PC-9 (cell line): ENCODE measurements at regions not wholly inside any gene's neighbourhood (a gene's known extent, or its start where the extent isn't known, plus 50 kb on each side); places are given as distances from the start of the nearest gene placed in this dataset.

Source experiments
- BruUV-seq: library from RNA; stranded (reverse); fragments of 400-500 nt; replicated peaks from 2 replicates; lab custom pipeline; 2021; lab: Mats Ljungman, UMichigan
- CTCF ChIA-PET: fragments of 300-600 bp; sonication (Branson Sonifier 250); formaldehyde crosslinking; loops from one replicate; lab custom pipeline; 2022; ENCODE audit warnings: antibody characterized with exemption; lab: Charles Lee
- POLR2A ChIA-PET: fragments of 300-600 bp; sonication (Branson Sonifier 250); formaldehyde crosslinking; loops from one replicate; lab custom pipeline; 2022; ENCODE audit warnings: antibody characterized with exemption; ENCODE audit not compliant: unreplicated experiment; lab: Charles Lee
- DNase-seq, 2 experiments: peaks; one replicate each; pipeline versions ENCODE4 v3.0.0 to v3.0.0-alpha.2; 2015 to 2022; ENCODE audit warnings: mixed read lengths in 1 of 2
- H2AFZ ChIP-seq: fragments of 200-600 bp; sonication (generic); 2 replicates; pipeline ENCODE4 v1.8.1; 2017; ENCODE audit warnings: antibody characterized with exemption
- H3F3A ChIP-seq: fragments of 200-600 bp; sonication (generic); 2 replicates; pipeline ENCODE4 v1.8.1; 2017; ENCODE audit warnings: antibody characterized with exemption, mild to moderate bottlenecking, low read depth; ENCODE audit not compliant: insufficient read depth
- H3K27ac ChIP-seq: fragments of 200-600 bp; sonication (generic); 2 replicates; pipeline ENCODE4 v1.6.1; 2016; ENCODE audit warnings: mixed run types
- H3K27me3 ChIP-seq: fragments of 200-600 bp; sonication (generic); 2 replicates; pipeline ENCODE4 v1.6.1; 2016; ENCODE audit warnings: low read depth, mixed run types; ENCODE audit not compliant: insufficient read depth
- H3K36me3 ChIP-seq: fragments of 200-600 bp; sonication (generic); 2 replicates; pipeline ENCODE4 v1.6.1; 2016; ENCODE audit warnings: low read depth, mixed run types
- H3K4me1 ChIP-seq: fragments of 200-600 bp; sonication (generic); replicated peaks from 2 replicates; pipeline ENCODE4 v1.6.1; 2016; ENCODE audit warnings: mixed run types; ENCODE audit not compliant: insufficient read depth
- H3K4me2 ChIP-seq: fragments of 200-600 bp; sonication (generic); 2 replicates; pipeline ENCODE4 v1.6.1; 2017; ENCODE audit warnings: mixed run types
- H3K4me3 ChIP-seq: fragments of 200-600 bp; sonication (generic); 2 replicates; pipeline ENCODE4 v1.6.1; 2016; ENCODE audit warnings: mixed run types
- H3K79me2 ChIP-seq: fragments of 200-600 bp; sonication (generic); 2 replicates; pipeline ENCODE4 v1.6.1; 2017; ENCODE audit warnings: low read depth, mixed run types
- H3K9me2 ChIP-seq: fragments of 200-600 bp; sonication (generic); 2 replicates; pipeline ENCODE4 v1.8.1; 2017; ENCODE audit warnings: mild to moderate bottlenecking; ENCODE audit not compliant: insufficient read depth
- H3K9me3 ChIP-seq: fragments of 200-600 bp; sonication (generic); 2 replicates; pipeline ENCODE4 v1.8.1; 2016; ENCODE audit warnings: low read depth; ENCODE audit not compliant: insufficient read depth
- H4K20me1 ChIP-seq: fragments of 200-600 bp; sonication (generic); 2 replicates; pipeline ENCODE4 v1.8.1; 2017; ENCODE audit not compliant: insufficient read depth
- CTCF ChIP-seq: fragments of 200-600 bp; sonication (generic); conservative IDR thresholded peaks from 2 replicates; pipeline ENCODE4 v1.6.1; 2017; ENCODE audit warnings: mixed run types, antibody characterized with exemption, mild to moderate bottlenecking, moderate library complexity
- EZH2 ChIP-seq: fragments of 200-600 bp; sonication (generic); IDR thresholded peaks from 2 replicates; pipeline ENCODE4 v1.8.0; 2017; ENCODE audit warnings: antibody characterized with exemption, low read depth
- intact Hi-C: fragments of 100-400 bp; cut with micrococcal nuclease; formaldehyde crosslinking; loops from one replicate; pipeline ENCODE4 v1.10.0; 2022; ENCODE audit not compliant: unreplicated experiment

- H3K79me2 ChIP-seq = no peaks in the 10 kb centered on the region
- TF ChIP-seq CTCF (no peak), EZH2 (no peak)
- H3K27ac ChIP-seq = no peak overlapping the region
- intact Hi-C loops = no loop called here
- CTCF ChIA-PET = no interaction called here
- no peaks in the 10 kb centered on the region for H3F3A ChIP-seq
- no peak overlapping the region for H3K4me2 ChIP-seq
- POLR2A ChIA-PET = no interaction called here
- H2AFZ ChIP-seq = no peak overlapping the region
- no peaks in the 10 kb centered on the region for H3K4me1 ChIP-seq
- no peaks in the 10 kb centered on the region for H4K20me1 ChIP-seq
- no peaks in the 10 kb centered on the region for H3K9me2 ChIP-seq
- DNase-seq = no peak
- no peak overlapping the region for H3K4me3 ChIP-seq
- H3K36me3 ChIP-seq = no peaks in the 10 kb centered on the region
- no peaks in the 10 kb centered on the region for H3K27me3 ChIP-seq
- H3K9me3 ChIP-seq = 0 out of 2 replicates have a peak, but pooled peaks cover 4% of the 10 kb centered on the region
- no TSS peak for BruUV-seq
Measured at GRCh38 chr11:106262852-106263251, 185.4 kb downstream of the AASDHPPT start.

GRCh38 chr11:106263527-106263926 lies 186.1 kb downstream of the AASDHPPT start:
- intact Hi-C loops = no loop called here
- Histone ChIP-seq H3K4me2 (no peak overlapping the region), H3K36me3 (no peaks in the 10 kb centered on the region), H4K20me1 (no peaks in the 10 kb centered on the region), H3K27ac (no peak overlapping the region), H3K27me3 (no peaks in the 10 kb centered on the region), H3K4me3 (no peak overlapping the region), H3K9me2 (no peaks in the 10 kb centered on the region), H3K79me2 (no peaks in the 10 kb centered on the region), H3K4me1 (no peaks in the 10 kb centered on the region), H2AFZ (no peak overlapping the region), H3K9me3 (0 out of 2 replicates have a peak, but pooled peaks cover 4% of the 10 kb centered on the region), H3F3A (no peaks in the 10 kb centered on the region)
- CTCF ChIA-PET = no interaction called here
- POLR2A ChIA-PET = no interaction called here
- no peak for DNase-seq
- no TSS peak for BruUV-seq
- no peak for TF ChIP-seq EZH2

- Histone ChIP-seq H3K9me2 (no peaks in the 10 kb centered on the region), H3K36me3 (no peaks in the 10 kb centered on the region), H3K4me2 (no peak overlapping the region), H3F3A (no peaks in the 10 kb centered on the region), H3K27ac (no peak overlapping the region), H3K4me1 (no peaks in the 10 kb centered on the region), H3K27me3 (no peaks in the 10 kb centered on the region), H3K79me2 (no peaks in the 10 kb centered on the region), H3K4me3 (no peak overlapping the region), H3K9me3 (no peaks in the 10 kb centered on the region), H4K20me1 (no peaks in the 10 kb centered on the region), H2AFZ (no peak overlapping the region)
- intact Hi-C loops = loop anchor here (10.0 kb wide), 1 partner anchor 704 kb away; no protein-coding TSS in a partner anchor
- CTCF ChIA-PET = no interaction called here
- TF ChIP-seq EZH2 = no peak
- no peak for TF ChIP-seq CTCF
- POLR2A ChIA-PET = no interaction called here
- BruUV-seq = no TSS peak
- DNase-seq = no peak
Measured at GRCh38 chr11:106271086-106271485, 193.6 kb downstream of the AASDHPPT start.

GRCh38 chr11:106271686-106272085 lies 194.2 kb downstream of the AASDHPPT start:
- intact Hi-C loops = loop anchor here (10.0 kb wide), 1 partner anchor 703 kb away; no protein-coding TSS in a partner anchor
- H4K20me1 ChIP-seq = no peaks in the 10 kb centered on the region
- no TSS peak for BruUV-seq
- H3K27me3 ChIP-seq = no peaks in the 10 kb centered on the region
- no peaks in the 10 kb centered on the region for H3K9me2 ChIP-seq
- no peak overlapping the region for H3K4me2 ChIP-seq
- H3K9me3 ChIP-seq = no peaks in the 10 kb centered on the region
- no peaks in the 10 kb centered on the region for H3K79me2 ChIP-seq
- TF ChIP-seq EZH2 = no peak
- no peak for TF ChIP-seq CTCF
- no peak overlapping the region for H3K4me3 ChIP-seq
- H3K27ac ChIP-seq = no peak overlapping the region
- no peaks in the 10 kb centered on the region for H3K4me1 ChIP-seq
- ChIA-PET CTCF (no interaction called here), POLR2A (no interaction called here)
- H3F3A ChIP-seq = no peaks in the 10 kb centered on the region
- no peaks in the 10 kb centered on the region for H3K36me3 ChIP-seq
- no peak for DNase-seq
- no peak overlapping the region for H2AFZ ChIP-seq
